K562 (cell line): ENCODE measurements at regions not wholly inside any gene's neighbourhood (a gene's known extent, or its start where the extent isn't known, plus 50 kb on each side); places are given as distances from the start of the nearest gene placed in this dataset.

ENCODE experiments used
- ATAC-seq: fragments of 200-7000 bp; cut with Tn5 transposase; 3 replicates; pipeline ENCODE4 v1.9.1; 2020; ENCODE audit warnings: moderate library complexity
- BruUV-seq: library from RNA; stranded (reverse); fragments of 400-500 nt; replicated peaks from 2 replicates; lab custom pipeline; 2021; lab: Mats Ljungman, UMichigan
- CTCF ChIA-PET: fragments of 300-600 bp; formaldehyde crosslinking; extraction: SDS; loops from one replicate; lab custom pipeline; 2021; ENCODE audit warnings: low intra/inter-chr PET ratio; lab: Yijun Ruan, JAX
- POLR2A ChIA-PET: fragments of 300-600, 350-650 bp; sonication (Branson Sonifier 250); formaldehyde crosslinking; extraction: SDS; loops from one replicate; lab custom pipeline; 2021; ENCODE audit warnings: antibody characterized with exemption, inconsistent platforms; lab: Yijun Ruan, JAX
- DNase-seq, 4 experiments: peaks; one replicate each; pipeline versions ENCODE4 v3.0.0 to v3.0.0-alpha.2; 2011 to 2018; ENCODE audit warnings: low spot score in 3 of 4, mixed read lengths in 3 of 4; ENCODE audit errors: extremely low read depth in 1 of 4
- FAIRE-seq: peaks from 2 replicates; lab custom pipeline; 2011; peaks lifted over from hg19 to GRCh38; lab: Jason Lieb, UNC
- H2AFZ ChIP-seq: 2 replicates; pipeline ENCODE4 v1.6.0; 2011; ENCODE audit warnings: low read depth, low read length, control low read depth, inconsistent platforms
- H3K27ac ChIP-seq: fragments of 200-600 bp; 3 replicates; pipeline ENCODE4 v1.8.0; 2011; ENCODE audit warnings: low read depth, mild to moderate bottlenecking, control low read depth, inconsistent platforms, low read length, moderate library complexity, mixed read lengths; ENCODE audit errors: extremely low read depth
- H3K27me3 ChIP-seq, 2 experiments: fragments of 300-600 bp in 1 of 2; 2 replicates in 1 of 2; 3 replicates in 1 of 2; pipeline versions ENCODE4 v1.6.0 to v1.8.0; 2011; ENCODE audit warnings: inconsistent platforms in 2 of 2, low read length in 2 of 2, mild to moderate bottlenecking in 1 of 2, mixed read lengths in 1 of 2, moderate library complexity in 1 of 2; ENCODE audit not compliant: control insufficient read depth in 2 of 2, insufficient read depth in 2 of 2
- H3K36me3 ChIP-seq: fragments of 300-600 bp; 3 replicates; pipeline ENCODE4 v1.8.0; 2011; ENCODE audit warnings: mild to moderate bottlenecking, low read length, inconsistent platforms; ENCODE audit not compliant: control insufficient read depth, insufficient read depth
- H3K4me1 ChIP-seq, 2 experiments: fragments of 200-600 bp in 1 of 2; replicated peaks in 1 of 2; 2 replicates in 1 of 2; 3 replicates in 1 of 2; pipeline versions ENCODE4 v1.5.1 to v1.8.0; 2011; ENCODE audit warnings: inconsistent platforms in 2 of 2, low read length in 2 of 2, mild to moderate bottlenecking in 1 of 2, mixed read lengths in 1 of 2, moderate library complexity in 1 of 2; ENCODE audit not compliant: control insufficient read depth in 2 of 2, insufficient read depth in 2 of 2
- H3K4me2 ChIP-seq: 2 replicates; pipeline ENCODE4 v1.6.1; 2011; ENCODE audit warnings: low read length, control low read depth, inconsistent platforms, mixed read lengths; ENCODE audit not compliant: insufficient read depth
- H3K4me3 ChIP-seq: fragments of 200-600 bp; sonication (generic), shearing (Covaris generic); 2 replicates; pipeline ENCODE4 v1.5.1; 2016; ENCODE audit warnings: control low read depth, inconsistent platforms
- H3K79me2 ChIP-seq: fragments of 200-600 bp; 3 replicates; pipeline ENCODE4 v1.8.0; 2011; ENCODE audit warnings: low read length, inconsistent platforms; ENCODE audit not compliant: control insufficient read depth, insufficient read depth
- H3K9ac ChIP-seq, 2 experiments: 2 replicates each; pipeline versions ENCODE4 v1.6.0 to v1.6.1; 2011; ENCODE audit warnings: low read depth in 2 of 2, low read length in 2 of 2, control low read depth in 1 of 2, inconsistent platforms in 1 of 2, mild to moderate bottlenecking in 1 of 2, mixed read lengths in 1 of 2; ENCODE audit not compliant: insufficient read depth in 1 of 2
- H3K9me1 ChIP-seq: one replicate; pipeline ENCODE4 v1.6.0; 2011; ENCODE audit warnings: inconsistent platforms, mild to moderate bottlenecking, low read length, moderate library complexity; ENCODE audit not compliant: control insufficient read depth, insufficient read depth
- H3K9me3 ChIP-seq: replicated peaks from 2 replicates; pipeline ENCODE4 v1.5.1; 2011; ENCODE audit warnings: low read depth, low read length, inconsistent platforms; ENCODE audit not compliant: control insufficient read depth, insufficient read depth
- H4K20me1 ChIP-seq: replicated peaks from 2 replicates; pipeline ENCODE4 v1.6.1; 2011; ENCODE audit warnings: low read length, inconsistent platforms, mixed read lengths; ENCODE audit not compliant: control insufficient read depth, insufficient read depth
- BCLAF1 ChIP-seq, 2 experiments: fragments of 450-650 bp in 1 of 2; IDR thresholded peaks; 2 replicates each; pipeline ENCODE4 v1.6.1; 2011 to 2017; ENCODE audit warnings: low read depth in 2 of 2, antibody characterized with exemption in 1 of 2, borderline replicate concordance in 1 of 2, low read length in 1 of 2, mild to moderate bottlenecking in 1 of 2, mixed read lengths in 1 of 2; ENCODE audit not compliant: control insufficient read depth in 1 of 2
- CHD1 ChIP-seq: fragments of 200-600 bp; sonication (generic); IDR thresholded peaks from one replicate; pipeline ENCODE4 v1.6.1; 2012; ENCODE audit warnings: mild to moderate bottlenecking, moderate library complexity, low read length, inconsistent platforms
- EHMT2 ChIP-seq: fragments of 450-650 bp; IDR thresholded peaks from 2 replicates; pipeline ENCODE4 v1.6.1; 2018; ENCODE audit warnings: antibody characterized with exemption
- ETV6 ChIP-seq, 3 experiments: fragments of 150-350 bp in 1 of 3; sonication (generic) in 1 of 3; formaldehyde crosslinking in 1 of 3; IDR thresholded peaks; 2 replicates each; pipeline versions ENCODE4 v1.6.1 to v1.8.0; 2014 to 2022; ENCODE audit warnings: borderline replicate concordance in 2 of 3, low read depth in 2 of 3, antibody characterized with exemption in 1 of 3, low read length in 1 of 3, mild to moderate bottlenecking in 1 of 3, missing genetic modification reagents in 1 of 3
- KLF10 ChIP-seq: fragments of 250-450 bp; sonication (Bioruptor Pico); IDR thresholded peaks from 2 replicates; pipeline ENCODE4 v1.6.1; 2021; ENCODE audit warnings: matching md5 sums
- KLF6 ChIP-seq: fragments of 250-450 bp; sonication (Bioruptor Pico); IDR thresholded peaks from 2 replicates; pipeline ENCODE4 v1.4.0; 2020; ENCODE audit warnings: mild to moderate bottlenecking, moderate library complexity, borderline replicate concordance
- NCOA4 ChIP-seq: fragments of 450-650 bp; IDR thresholded peaks from 2 replicates; pipeline ENCODE4 v1.6.1; 2018; ENCODE audit warnings: mild to moderate bottlenecking; ENCODE audit not compliant: partially characterized antibody
- NEUROD1 ChIP-seq: fragments of 150-350 bp; IDR thresholded peaks from 2 replicates; pipeline ENCODE4 v1.6.1; 2014; ENCODE audit warnings: borderline replicate concordance, low read length, low read depth; ENCODE audit not compliant: partially characterized antibody
- NR2F6 ChIP-seq: fragments of 450-650 bp; formaldehyde crosslinking; IDR thresholded peaks from 2 replicates; pipeline ENCODE4 v1.4.0; 2020; ENCODE audit warnings: mild to moderate bottlenecking
- PCBP1 ChIP-seq: fragments of 200-400 bp; formaldehyde crosslinking; IDR thresholded peaks from 2 replicates; pipeline ENCODE4 v1.6.1; 2018; ENCODE audit warnings: mild to moderate bottlenecking, low read depth, low read length; ENCODE audit not compliant: poor library complexity, severe bottlenecking
- ZBTB17 ChIP-seq: fragments of 450-650 bp; formaldehyde crosslinking; IDR thresholded peaks from 2 replicates; pipeline ENCODE4 v1.4.0; 2020; ENCODE audit warnings: mild to moderate bottlenecking
- ZNF449 ChIP-seq: fragments of 250-450 bp; sonication (Bioruptor Pico); IDR thresholded peaks from 2 replicates; pipeline ENCODE4 v1.8.0; 2022; ENCODE audit warnings: moderate library complexity, mild to moderate bottlenecking, inconsistent platforms
- ZNF518B ChIP-seq: fragments of 250-450 bp; sonication (Bioruptor Pico); IDR thresholded peaks from 2 replicates; pipeline ENCODE4 v1.5.0; 2021; ENCODE audit warnings: mild to moderate bottlenecking, moderate library complexity
- WGBS: fragments of 100-300 bp; shearing (Covaris generic); methylation state at CpG from one replicate; pipeline ENCODE4 v1.1.6; 2016; ENCODE audit warnings: low coverage, mixed read lengths; ENCODE audit not compliant: insufficient coverage; ENCODE audit errors: missing lambda C conversion rate; 5-methylcytosine and 5-hydroxymethylcytosine counted together
- in situ Hi-C: fragments of 300-500 bp; cut with MboI; formaldehyde crosslinking; loops from 4 replicates; pipeline ENCODE4 v1.15.0; 2018; ENCODE audit warnings: inconsistent platforms, mixed read lengths
- intact Hi-C: fragments of 100-400 bp; cut with micrococcal nuclease; formaldehyde crosslinking; loops from 2 replicates; pipeline ENCODE4 v1.14.2; 2022

GRCh38 chr14:65170318-65170717 lies 68.0 kb upstream of the MAX start:
- ChIA-PET POLR2A (no interaction called here), CTCF (no interaction called here)
- Histone ChIP-seq H3K4me2 (no peak overlapping the region), H3K4me1 (peaks cover 0 to 7% of the 10 kb centered on the region in 2 experiments; a peak in 2 of 5 replicates), H2AFZ (peak overlapping the region; percentile 55; the same call in 1 of the 2 replicates), H3K27ac (no peak overlapping the region), H3K4me3 (no peak overlapping the region), H3K36me3 (no peaks in the 10 kb centered on the region), H3K9me1 (no peaks in the 10 kb centered on the region), H3K9ac (no peak overlapping the region), H4K20me1 (no peaks in the 10 kb centered on the region), H3K9me3 (no peaks in the 10 kb centered on the region), H3K79me2 (no peaks in the 10 kb centered on the region), H3K27me3 (peaks cover 0 to 8% of the 10 kb centered on the region in 2 experiments; a peak in 1 of 5 replicates)
- WGBS = 19% methylated on average over 7 of the region's 7 CpGs
- intact Hi-C loops (no loop called here), in situ Hi-C loops (loop anchor here (25.0 kb wide), 2 partner anchors 667 to 892 kb away; no protein-coding TSS in a partner anchor)
- no peak for DNase-seq
- no peak for FAIRE-seq
- BruUV-seq = no TSS peak
- no peak for ATAC-seq
- TF ChIP-seq ZNF449 (CRISPR knock-in tag) = no peak
- no peak for TF ChIP-seq PCBP1
- TF ChIP-seq BCLAF1 (IDR thresholded peaks at IDR 0.05; ENCODE audit: borderline replicate concordance in 1 of 2, control insufficient read depth in 1 of 2, low read depth in 2 of 2, low read length in 1 of 2) = no peak
- TF ChIP-seq KLF10 (CRISPR knock-in tag) = no peak
- TF ChIP-seq ZBTB17 (CRISPR knock-in tag) = no peak
- no peak for TF ChIP-seq ETV6 (IDR thresholded peaks at IDR 0.05; ENCODE audit: borderline replicate concordance in 1 of 2, low read depth in 2 of 2, low read length in 1 of 2)
- no peak for TF ChIP-seq ETV6 (CRISPR knock-in tag; IDR thresholded peaks at IDR 0.05; ENCODE audit: borderline replicate concordance)
- no peak for TF ChIP-seq NEUROD1
- no peak for TF ChIP-seq KLF6 (CRISPR knock-in tag)
- TF ChIP-seq EHMT2 = no peak
- TF ChIP-seq NR2F6 (CRISPR knock-in tag) = no peak
- no peak for TF ChIP-seq NCOA4
- no peak for TF ChIP-seq CHD1
- TF ChIP-seq ZNF518B = no peak
